ENCODE measurements at regions not wholly inside any gene's neighbourhood (a gene's known extent, or its start where the extent isn't known, plus 50 kb on each side); places are given as distances from the start of the nearest gene placed in this dataset.

- BruUV-seq (replicated peaks): no TSS peak
- no peak for DNase-seq
- ChIA-PET CTCF (no interaction called here), POLR2A (no interaction called here)
- Mint-ChIP-seq H3K27me3 (ENCODE audit: insufficient read depth, unreplicated experiment) (peaks cover 8% of the 10 kb centered on the region), H3K9me3 (ENCODE audit: unreplicated experiment) (no peaks in the 10 kb centered on the region), H3K36me3 (ENCODE audit: insufficient read depth, unreplicated experiment) (no peaks in the 10 kb centered on the region), H3K27ac (ENCODE audit: unreplicated experiment) (no peak overlapping the region), H3K4me1 (ENCODE audit: low read depth, unreplicated experiment) (peaks cover 17% of the 10 kb centered on the region), H3K4me3 (ENCODE audit: unreplicated experiment) (no peak overlapping the region)
- H3K36me3 ChIP-seq (ENCODE audit: control insufficient read depth, insufficient read depth, low read length): no peaks in the 10 kb centered on the region
- TF ChIP-seq CTCF (IDR thresholded peaks at IDR 0.05; ENCODE audit: insufficient read depth in 1 of 2, low read depth in 1 of 2, low read length in 1 of 2, severe bottlenecking in 1 of 2, unreplicated experiment in 1 of 2): no peak
- intact Hi-C loops (cut with micrococcal nuclease; ENCODE audit: unreplicated experiment): no loop called here
- H3K9me3 ChIP-seq: no peaks in the 10 kb centered on the region
- H3K4me1 ChIP-seq: peaks cover 13% of the 10 kb centered on the region
- H3K27me3 ChIP-seq (replicated peaks; ENCODE audit: control insufficient read depth, insufficient read depth, low read length): no peaks in the 10 kb centered on the region
- H3K4me3 ChIP-seq (ENCODE audit: low read depth, low read length): no peak overlapping the region
Observed at GRCh38 chr2:128485761-128486639, 167.3 kb upstream of the HS6ST1 start.

DNA sequence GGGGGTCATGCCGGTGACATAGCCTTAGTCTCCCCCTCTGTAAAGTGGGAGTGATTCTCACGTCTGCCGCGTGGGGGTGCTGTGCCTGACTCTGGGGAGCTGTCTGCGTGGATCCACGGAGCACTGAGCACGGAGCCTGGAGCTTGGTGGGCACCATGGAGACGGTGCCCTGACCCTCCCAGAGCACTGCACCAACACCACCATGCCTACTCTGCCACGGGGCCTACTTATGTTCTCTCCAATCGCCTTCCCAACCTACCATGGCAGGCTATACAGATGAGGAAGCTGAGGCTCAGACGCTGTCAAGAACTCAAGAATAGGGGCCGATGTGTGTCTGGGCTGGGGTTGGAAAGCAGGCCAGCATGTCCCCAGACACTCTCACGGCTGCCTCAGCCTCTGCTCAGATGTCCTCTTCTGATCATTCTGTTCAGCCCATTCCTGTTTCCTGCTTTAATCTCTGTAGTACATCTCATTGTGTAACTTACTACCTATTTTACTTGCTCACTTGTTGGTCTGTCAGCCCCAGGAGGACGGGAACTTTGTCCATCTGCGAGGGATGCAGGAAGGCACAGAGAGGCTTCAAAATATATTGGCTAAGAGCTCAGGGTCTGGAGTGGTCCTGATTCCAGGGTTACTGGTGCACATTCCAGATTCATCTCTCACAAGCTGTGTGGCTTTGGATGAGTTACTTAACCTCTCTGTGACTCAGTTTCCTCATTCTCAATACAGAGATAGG is 168.1 kb upstream of the HS6ST1 start:
- no peaks in the 10 kb centered on the region for H3K36me3 Mint-ChIP-seq (ENCODE audit: insufficient read depth, unreplicated experiment)
- peaks cover 17% of the 10 kb centered on the region for H3K4me1 Mint-ChIP-seq (ENCODE audit: low read depth, unreplicated experiment)
- intact Hi-C loops (cut with micrococcal nuclease; ENCODE audit: unreplicated experiment): no loop called here
- ChIA-PET CTCF (interaction anchor here (0.6 kb wide), 1 partner anchor 240 kb away, joined by 3 read pairs; no protein-coding TSS in a partner anchor), POLR2A (no interaction called here)
- Histone ChIP-seq H3K36me3 (ENCODE audit: control insufficient read depth, insufficient read depth, low read length) (no peaks in the 10 kb centered on the region), H3K27me3 (replicated peaks; ENCODE audit: control insufficient read depth, insufficient read depth, low read length) (no peaks in the 10 kb centered on the region), H3K4me3 (ENCODE audit: low read depth, low read length) (no peak overlapping the region), H3K4me1 (peaks cover 13% of the 10 kb centered on the region), H3K9me3 (no peaks in the 10 kb centered on the region)
- no peak overlapping the region for H3K27ac Mint-ChIP-seq (ENCODE audit: unreplicated experiment)
- no peak for DNase-seq
- TF ChIP-seq CTCF (IDR thresholded peaks at IDR 0.05; ENCODE audit: insufficient read depth in 1 of 2, low read depth in 1 of 2, low read length in 1 of 2, severe bottlenecking in 1 of 2, unreplicated experiment in 1 of 2): no peak
- BruUV-seq (replicated peaks): no TSS peak
- H3K27me3 Mint-ChIP-seq (ENCODE audit: insufficient read depth, unreplicated experiment): peaks cover 4% of the 10 kb centered on the region
- no peaks in the 10 kb centered on the region for H3K9me3 Mint-ChIP-seq (ENCODE audit: unreplicated experiment)
- H3K4me3 Mint-ChIP-seq (ENCODE audit: unreplicated experiment): no peak overlapping the region

DNA sequence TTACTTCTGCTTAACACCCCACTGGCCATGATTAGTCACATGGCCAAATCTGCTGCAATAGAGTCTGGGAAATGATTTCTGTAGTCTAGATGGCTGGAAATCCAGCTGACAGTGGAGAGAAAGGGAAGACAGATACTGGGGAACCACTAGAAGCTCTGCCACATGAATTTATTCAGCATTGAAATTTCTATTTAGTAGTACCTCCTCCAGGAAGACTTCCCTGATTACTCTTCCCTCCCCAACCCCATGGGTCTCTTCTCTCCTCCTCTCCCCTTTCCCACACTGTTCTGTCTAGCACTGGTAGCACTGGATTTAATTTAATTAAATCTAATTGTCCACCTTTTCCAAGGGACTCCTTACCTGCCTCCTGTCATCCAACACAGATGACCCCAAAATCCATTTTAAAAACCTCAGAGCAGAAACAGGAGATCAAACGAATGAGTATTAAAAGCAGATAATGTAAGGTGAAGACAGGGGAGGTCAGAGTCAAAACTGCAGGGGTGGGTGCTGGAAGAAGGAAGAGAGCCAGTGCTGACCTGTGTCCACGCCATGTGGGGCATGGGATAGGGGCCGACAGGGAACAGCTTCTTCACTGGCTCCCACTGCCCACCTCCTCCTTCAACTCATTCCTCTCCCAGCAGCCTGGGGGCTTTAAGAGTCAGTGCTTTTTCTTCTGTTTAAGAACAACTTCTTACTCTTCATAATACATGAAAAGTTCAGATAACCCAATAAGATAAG is 169.2 kb upstream of the HS6ST1 start:
- H3K27me3 Mint-ChIP-seq (ENCODE audit: insufficient read depth, unreplicated experiment): no peaks in the 10 kb centered on the region
- peaks cover 13% of the 10 kb centered on the region for H3K4me1 ChIP-seq
- peaks cover 17% of the 10 kb centered on the region for H3K4me1 Mint-ChIP-seq (ENCODE audit: low read depth, unreplicated experiment)
- no peak overlapping the region for H3K4me3 ChIP-seq (ENCODE audit: low read depth, low read length)
- no peaks in the 10 kb centered on the region for H3K36me3 ChIP-seq (ENCODE audit: control insufficient read depth, insufficient read depth, low read length)
- H3K27ac Mint-ChIP-seq (ENCODE audit: unreplicated experiment): no peak overlapping the region
- ChIA-PET CTCF (no interaction called here), POLR2A (no interaction called here)
- DNase-seq: no peak
- H3K9me3 Mint-ChIP-seq (ENCODE audit: unreplicated experiment): no peaks in the 10 kb centered on the region
- no peaks in the 10 kb centered on the region for H3K27me3 ChIP-seq (replicated peaks; ENCODE audit: control insufficient read depth, insufficient read depth, low read length)
- no TSS peak for BruUV-seq (replicated peaks)
- no peak for TF ChIP-seq CTCF (IDR thresholded peaks at IDR 0.05; ENCODE audit: insufficient read depth in 1 of 2, low read depth in 1 of 2, low read length in 1 of 2, severe bottlenecking in 1 of 2, unreplicated experiment in 1 of 2)
- H3K9me3 ChIP-seq: no peaks in the 10 kb centered on the region
- intact Hi-C loops (cut with micrococcal nuclease; ENCODE audit: unreplicated experiment): no loop called here
- no peaks in the 10 kb centered on the region for H3K36me3 Mint-ChIP-seq (ENCODE audit: insufficient read depth, unreplicated experiment)
- no peak overlapping the region for H3K4me3 Mint-ChIP-seq (ENCODE audit: unreplicated experiment)

All from Caco-2 (cell line).